ENCODE measurements at regions not wholly inside any gene's neighbourhood (a gene's known extent, or its start where the extent isn't known, plus 50 kb on each side); places are given as distances from the start of the nearest gene placed in this dataset.

GRCh38 chr14:37939442-37940028, 268.2 kb upstream of the SSTR1 start:
- Histone ChIP-seq H3K27ac (ENCODE audit: extremely low read length, insufficient read depth, low read length) (no peak overlapping the region), H3K4me1 (ENCODE audit: insufficient read depth, low read length) (peaks cover 8% of the 10 kb centered on the region), H3K36me3 (replicated peaks in 1 of 2; ENCODE audit: control insufficient read depth in 1 of 2, insufficient read depth in 2 of 2, low read length in 2 of 2) (no peaks in the 10 kb centered on the region), H3K9ac (ENCODE audit: insufficient read depth, low read depth, low read length) (no peak overlapping the region), H3K79me2 (ENCODE audit: insufficient read depth, low read length) (no peaks in the 10 kb centered on the region), H4K20me1 (ENCODE audit: insufficient read depth, low read length) (no peaks in the 10 kb centered on the region), H3K4me3 (replicated peaks in 1 of 3; ENCODE audit: insufficient read depth in 1 of 3, low read depth in 2 of 3, low read length in 3 of 3) (no peak overlapping the region), H3K4me2 (ENCODE audit: low read depth, low read length) (peak overlapping the region; percentile 9; the same call in 1 of the 2 replicates), H3K9me3 (ENCODE audit: low read length) (peaks cover 18% of the 10 kb centered on the region), H2AFZ (ENCODE audit: low read length) (peak overlapping the region; percentile 5), H3K27me3 (ENCODE audit: control insufficient read depth in 1 of 2, insufficient read depth in 2 of 2, low read length in 2 of 2) (no peaks in the 10 kb centered on the region)
- intact Hi-C loops (cut with micrococcal nuclease; ENCODE audit: unreplicated experiment) = no loop called here
- FAIRE-seq (peak; percentile 37), ATAC-seq (peak; percentile 96), DNase-seq (ENCODE audit: low spot score) (peak; percentile 25)
- 26% methylated on average over 6 of the region's 6 CpGs for WGBS (ENCODE audit: low lambda C conversion rate)
- ChIA-PET POLR2A (no interaction called here), CTCF (ENCODE audit: low intra/inter-chr PET ratio, low total read pairs) (no interaction called here)
- no TSS peak for BruUV-seq (replicated peaks)
- in situ Hi-C loops (cut with HindIII; ENCODE audit: extremely low pct_ligation_motif_present, low pct_unique_long_range_greater_than_20kb) = no loop called here
- TF ChIP-seq FOXJ3 (CRISPR knock-in tag; IDR thresholded peaks at IDR 0.05; ENCODE audit: borderline replicate concordance) (0 out of 2 replicates have a peak, but pooled peaks have one; percentile 29), ZBTB38 (CRISPR knock-in tag; IDR thresholded peaks at IDR 0.05) (no peak), ZMYM4 (CRISPR knock-in tag; IDR thresholded peaks at IDR 0.05) (peak; percentile 57; the same call in 1 of the 2 replicates), ZBTB7A (CRISPR knock-in tag; IDR thresholded peaks at IDR 0.05) (0 out of 2 replicates have a peak, but pooled peaks have one; percentile 26), ZNF556 (CRISPR knock-in tag; IDR thresholded peaks at IDR 0.05; ENCODE audit: borderline replicate concordance) (peak; percentile 62; the same call in 1 of the 2 replicates), HNF4G (IDR thresholded peaks at IDR 0.05; ENCODE audit: borderline replicate concordance, low read depth, low read length) (peak; percentile 35; the same call in 1 of the 2 replicates), HNF4G (CRISPR knock-in tag; IDR thresholded peaks at IDR 0.05; ENCODE audit: borderline replicate concordance, low read depth) (0 out of 2 replicates have a peak, but pooled peaks have one; percentile 25), ZBTB49 (CRISPR knock-in tag; IDR thresholded peaks at IDR 0.05; ENCODE audit: borderline replicate concordance) (no peak; the same call in 1 of the 2 replicates), FOSL1 (CRISPR knock-in tag; IDR thresholded peaks at IDR 0.05; ENCODE audit: borderline replicate concordance) (0 out of 2 replicates have a peak, but pooled peaks have one; percentile 8), ZNF446 (CRISPR knock-in tag; IDR thresholded peaks at IDR 0.05) (no peak), HNF4A (CRISPR knock-in tag; IDR thresholded peaks at IDR 0.05) (peak; percentile 76), GFI1 (CRISPR knock-in tag; IDR thresholded peaks at IDR 0.05; ENCODE audit: borderline replicate concordance) (no peak), BHLHE40 (IDR thresholded peaks at IDR 0.05; ENCODE audit: low read length) (0 out of 2 replicates have a peak, but pooled peaks have one; percentile 26), ZFP41 (CRISPR knock-in tag; IDR thresholded peaks at IDR 0.05; ENCODE audit: borderline replicate concordance) (0 out of 2 replicates have a peak, but pooled peaks have one; percentile 71), ZNF724P (CRISPR knock-in tag; IDR thresholded peaks at IDR 0.05; ENCODE audit: borderline replicate concordance) (peak; percentile 52; the same call in 1 of the 2 replicates), FOXA1 (IDR thresholded peaks at IDR 0.05) (no peak), FOXA1 (CRISPR knock-in tag; IDR thresholded peaks at IDR 0.05) (no peak), ZNF414 (CRISPR knock-in tag; IDR thresholded peaks at IDR 0.05) (0 out of 2 replicates have a peak, but pooled peaks have one; percentile 23), JDP2 (CRISPR knock-in tag; IDR thresholded peaks at IDR 0.05; ENCODE audit: borderline replicate concordance) (no peak), NR2F1 (CRISPR knock-in tag; IDR thresholded peaks at IDR 0.05) (peak; percentile 38 to 57; a peak in 2 of 4 replicates), CHD2 (IDR thresholded peaks at IDR 0.05; ENCODE audit: low read depth, low read length) (no peak), NR2F2 (IDR thresholded peaks at IDR 0.05; ENCODE audit: borderline replicate concordance, low read depth) (peak; percentile 55; the same call in 1 of the 2 replicates)
